ENCODE measurements at regions not wholly inside any gene's neighbourhood (a gene's known extent, or its start where the extent isn't known, plus 50 kb on each side); places are given as distances from the start of the nearest gene placed in this dataset.

GRCh38 chr4:156654410-156654809 is 317.2 kb downstream of the PDGFC start:
- no peak for DNase-seq (ENCODE audit: low read depth)

- no peak for DNase-seq (ENCODE audit: low read depth)
Observed at GRCh38 chr4:156643826-156644225, 327.8 kb downstream of the PDGFC start.

- peak; percentile 84 for DNase-seq (ENCODE audit: low read depth)
Observed at GRCh38 chr4:156642161-156642560, 329.4 kb downstream of the PDGFC start.

- DNase-seq (ENCODE audit: low read depth): peak; percentile 89
Observed at GRCh38 chr4:156638925-156639605, 332.5 kb downstream of the PDGFC start.

GRCh38 chr4:156638334-156638733 is 333.3 kb downstream of the PDGFC start:
- peak; percentile 81 for DNase-seq (ENCODE audit: low read depth)

- no peak for DNase-seq (ENCODE audit: low read depth)
Observed at GRCh38 chr4:156636381-156636780, 335.2 kb downstream of the PDGFC start.

GRCh38 chr4:156635051-156635450 is 336.5 kb downstream of the PDGFC start:
- peak; percentile 49 for DNase-seq (ENCODE audit: low read depth)

- no peak for DNase-seq (ENCODE audit: low read depth)
Observed at GRCh38 chr4:156634612-156635011, 337.0 kb downstream of the PDGFC start.

- DNase-seq (ENCODE audit: low read depth): no peak
Observed at GRCh38 chr4:156633847-156634246, 337.8 kb downstream of the PDGFC start.

GRCh38 chr4:156628858-156629257 is 342.7 kb downstream of the PDGFC start:
- DNase-seq (ENCODE audit: low read depth): no peak

GRCh38 chr4:156623376-156623775 is 348.2 kb downstream of the PDGFC start:
- no peak for DNase-seq (ENCODE audit: low read depth)

GRCh38 chr4:156620786-156621185 is 350.8 kb downstream of the PDGFC start:
- DNase-seq (ENCODE audit: low read depth): no peak

- DNase-seq (ENCODE audit: low read depth): no peak
Observed at GRCh38 chr4:156619154-156619934, 352.3 kb downstream of the PDGFC start.

GRCh38 chr4:156615066-156615531 is 356.5 kb downstream of the PDGFC start:
- peak; percentile 87 for DNase-seq (ENCODE audit: low read depth)

GRCh38 chr4:156614536-156614935 is 357.1 kb downstream of the PDGFC start:
- no peak for DNase-seq (ENCODE audit: low read depth)

GRCh38 chr4:156609421-156609820 is 362.2 kb downstream of the PDGFC start:
- no peak for DNase-seq (ENCODE audit: low read depth)

GRCh38 chr4:156608651-156609050 is 362.9 kb downstream of the PDGFC start:
- DNase-seq (ENCODE audit: low read depth): no peak

- no peak for DNase-seq (ENCODE audit: low read depth)
Observed at GRCh38 chr4:156607478-156607857, 364.1 kb downstream of the PDGFC start.

GRCh38 chr4:156606554-156607477 is 364.8 kb downstream of the PDGFC start:
- no peak for DNase-seq (ENCODE audit: low read depth)

- DNase-seq (ENCODE audit: low read depth): no peak
Observed at GRCh38 chr4:156598138-156598681, 373.4 kb downstream of the PDGFC start.

GRCh38 chr4:156596706-156597329 is 374.8 kb downstream of the PDGFC start:
- DNase-seq (ENCODE audit: low read depth): no peak

- DNase-seq (ENCODE audit: low read depth): peak; percentile 51
Observed at GRCh38 chr4:156596026-156596425, 375.6 kb downstream of the PDGFC start.

Measured in HS-27A (cell line).